Stimulated activated CD8-positive, alpha-beta memory T cell treated with anti-CD3 and anti-CD28 coated beads, Interleukin-7, amount 100 ng/mL, for 24 hours (primary cell): ENCODE measurements at regions not wholly inside any gene's neighbourhood (a gene's known extent, or its start where the extent isn't known, plus 50 kb on each side); places are given as distances from the start of the nearest gene placed in this dataset.

ENCODE experiments used
- DNase-seq: peaks from one replicate; pipeline ENCODE4 v3.0.0-alpha.2; 2020; ENCODE audit warnings: low read depth

DNA sequence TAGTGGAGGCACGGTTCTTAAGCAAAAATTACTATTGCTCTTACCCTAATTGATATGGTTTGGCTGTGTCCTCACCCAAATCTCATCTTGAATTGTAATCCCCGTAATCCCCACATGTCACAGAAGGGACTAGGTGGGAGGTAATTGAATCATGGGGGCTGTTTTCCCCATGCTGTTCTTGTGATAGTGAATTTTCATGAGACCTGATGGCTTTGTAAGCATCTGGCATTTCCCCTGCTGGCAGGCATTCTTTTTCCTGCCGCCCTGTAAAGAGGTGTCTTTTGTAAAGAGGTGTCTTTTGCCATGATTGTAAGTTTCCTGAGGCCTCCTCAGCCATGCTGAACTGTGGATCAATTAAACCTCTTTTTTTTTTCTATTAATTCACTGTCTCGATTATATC, 1691.8 kb upstream of the SLC39A10 start:
- no peak for DNase-seq

DNA sequence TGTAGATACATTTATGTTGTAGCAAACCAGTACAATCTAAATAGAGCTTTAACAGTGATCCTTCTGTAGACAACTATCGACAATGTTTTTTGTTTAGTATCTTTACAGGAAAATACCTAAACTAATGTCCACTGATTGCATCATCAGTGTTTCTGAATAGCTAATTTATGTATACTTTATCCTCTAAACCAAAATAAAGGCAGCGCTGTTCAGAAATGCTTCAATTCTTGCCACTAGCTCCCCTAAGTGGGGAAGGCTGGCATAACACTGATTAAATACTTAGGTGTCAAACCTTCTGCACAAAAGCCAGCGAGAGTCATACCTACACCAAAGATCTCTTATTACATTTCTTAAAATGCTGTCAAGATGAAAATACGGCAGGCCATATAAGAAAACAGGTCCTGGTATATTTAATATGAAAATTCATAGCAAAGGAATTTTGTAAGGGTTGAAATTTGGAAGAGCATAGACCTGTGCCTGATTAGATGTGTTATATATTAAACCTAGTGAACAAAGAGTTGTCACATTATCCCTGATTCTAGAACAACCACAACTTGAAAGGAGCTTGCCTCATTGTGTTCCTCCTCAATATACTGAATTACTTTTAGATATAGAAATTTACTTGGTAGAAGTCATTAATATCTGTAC, 1693.4 kb upstream of the SLC39A10 start:
- DNase-seq: no peak

DNA sequence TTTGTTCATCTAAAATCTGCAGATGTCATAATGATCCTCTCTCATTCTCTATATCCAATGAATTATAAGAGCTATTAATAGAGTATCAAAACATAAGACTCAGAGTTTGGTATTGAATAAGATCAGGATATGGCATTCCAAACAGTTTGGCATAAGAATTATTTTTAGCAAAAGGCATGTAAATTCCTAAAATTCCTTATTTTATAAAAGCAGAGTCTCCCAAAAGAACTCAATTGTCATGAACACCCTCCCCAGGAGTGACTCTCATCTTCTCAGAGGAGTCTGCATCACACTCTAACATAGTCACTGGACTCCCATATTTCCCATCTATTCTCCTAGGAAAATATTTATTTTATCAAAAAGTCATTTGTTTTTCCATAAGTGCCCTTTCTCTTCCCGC, 1710.2 kb upstream of the SLC39A10 start:
- no peak for DNase-seq

DNA sequence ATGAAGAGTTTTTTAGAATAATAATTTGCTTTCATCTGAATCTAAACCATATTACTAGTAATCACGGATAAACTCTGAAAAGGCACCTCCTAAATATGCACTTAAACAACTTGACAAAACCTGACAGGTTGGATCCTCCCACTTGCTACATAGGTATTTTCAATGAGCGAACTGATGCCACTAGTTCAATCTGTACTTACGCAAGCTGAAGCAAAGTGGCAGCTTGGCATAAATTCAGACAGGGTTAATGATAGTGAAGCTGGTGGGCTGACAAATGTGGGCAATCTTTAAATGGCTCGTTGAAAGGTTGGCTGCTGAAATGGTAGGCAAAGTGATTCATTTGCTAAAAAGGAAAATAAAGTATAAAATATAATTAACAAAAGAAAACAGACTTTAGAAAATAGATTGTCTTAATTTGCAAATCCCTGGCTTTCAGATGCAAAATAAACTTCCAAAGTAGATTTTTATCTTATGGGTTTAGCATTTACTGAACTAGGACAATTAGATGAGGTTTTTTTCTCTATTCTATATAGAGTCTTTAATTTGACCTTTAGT, 1713.5 kb upstream of the SLC39A10 start:
- no peak for DNase-seq

DNA sequence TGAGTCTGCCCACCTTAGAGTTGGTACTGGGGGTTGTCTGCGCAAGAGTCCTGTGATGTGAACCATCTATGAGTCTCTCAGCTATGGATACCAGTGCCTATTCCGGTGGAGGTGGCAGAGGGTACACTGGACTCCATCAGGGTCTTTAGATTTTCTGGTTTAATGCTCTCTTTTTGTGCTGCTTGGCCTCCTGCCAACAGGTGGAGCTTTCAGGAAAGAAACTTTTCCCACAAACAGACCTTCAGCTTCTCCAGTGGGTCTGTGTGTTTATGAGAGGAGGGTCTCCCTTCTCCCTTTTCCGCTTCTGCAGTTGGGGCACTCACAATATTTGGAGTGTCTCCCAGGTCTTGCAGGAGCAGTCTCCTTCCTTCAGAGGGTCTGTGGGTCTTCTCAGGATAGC, 1721.9 kb upstream of the SLC39A10 start:
- no peak for DNase-seq

DNA sequence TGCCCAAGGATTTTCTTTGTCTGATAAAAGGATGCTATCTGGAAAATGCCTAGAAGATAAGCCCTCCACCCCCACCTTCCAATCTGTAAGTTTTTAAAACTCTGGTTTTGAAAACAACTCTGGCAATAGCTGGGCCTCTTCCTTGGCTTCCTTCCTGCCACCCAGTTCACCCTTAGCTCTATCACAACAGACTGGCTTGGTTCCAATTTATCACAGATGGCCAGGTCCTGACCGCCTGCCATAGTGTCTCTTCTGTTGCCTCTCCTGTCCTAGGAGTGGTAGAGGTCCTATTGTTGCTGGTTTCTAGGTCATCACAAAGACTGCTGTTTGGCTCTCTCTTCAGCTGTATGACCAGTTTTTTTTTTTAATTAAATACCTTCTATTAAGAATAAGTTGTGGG, 1727.9 kb upstream of the SLC39A10 start:
- DNase-seq: no peak

DNA sequence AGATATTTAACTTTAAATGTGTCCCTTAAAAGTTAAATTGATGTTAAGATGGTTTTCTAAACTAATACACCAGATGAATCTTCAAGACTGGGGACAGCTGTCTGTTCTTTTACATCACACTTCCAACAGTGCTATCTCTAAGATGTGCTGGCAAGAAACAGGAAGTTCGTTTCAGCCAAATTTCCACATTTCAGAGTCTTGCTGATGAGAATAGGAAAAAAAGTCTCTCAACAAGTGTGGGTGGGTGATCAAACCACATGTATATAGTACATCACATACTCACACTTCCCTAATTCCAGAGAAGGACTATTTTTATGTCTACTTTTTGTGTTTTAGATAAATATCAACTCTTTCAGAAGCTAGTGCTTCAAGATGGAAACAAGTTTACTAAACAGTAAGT, 1712.8 kb upstream of the TMEFF2 start:
- no peak for DNase-seq

DNA sequence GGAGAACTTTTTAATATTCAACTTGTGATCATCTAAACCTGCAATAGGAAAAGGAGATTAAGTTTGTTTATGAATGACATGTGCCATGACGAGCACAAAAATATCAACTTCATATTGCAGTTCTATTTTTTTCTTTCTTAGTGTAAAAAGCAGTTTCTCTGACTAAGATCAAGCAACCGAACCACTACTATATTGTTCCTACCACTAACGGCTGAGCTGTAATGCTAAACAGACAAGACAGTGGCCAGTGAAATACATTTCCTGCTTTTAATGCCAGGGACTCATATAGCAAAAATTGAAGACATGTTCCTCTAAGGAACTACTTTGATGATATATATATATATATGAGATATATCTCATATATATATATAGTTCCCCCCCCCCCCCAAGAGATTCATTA, 1705.6 kb upstream of the TMEFF2 start:
- DNase-seq: no peak

DNA sequence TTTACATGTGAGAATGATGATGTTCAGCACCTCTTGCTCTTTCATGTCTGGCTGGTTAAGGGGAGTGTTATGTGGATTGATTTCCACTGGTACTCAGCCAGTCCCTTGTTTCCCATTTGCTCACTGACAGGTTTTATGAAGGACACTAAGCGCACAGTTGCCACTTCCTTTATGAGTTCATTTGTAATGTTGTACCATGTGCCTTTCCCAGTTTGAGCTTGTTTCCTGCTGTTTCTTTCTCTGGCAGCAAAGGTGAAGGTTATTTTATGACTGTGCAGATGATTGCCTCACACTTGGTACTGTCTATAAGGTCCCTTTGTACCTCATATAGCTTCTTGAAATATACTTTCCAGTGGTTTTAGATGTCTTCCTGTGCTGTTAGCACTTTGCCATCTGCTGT, 1700.5 kb upstream of the TMEFF2 start:
- DNase-seq: no peak

DNA sequence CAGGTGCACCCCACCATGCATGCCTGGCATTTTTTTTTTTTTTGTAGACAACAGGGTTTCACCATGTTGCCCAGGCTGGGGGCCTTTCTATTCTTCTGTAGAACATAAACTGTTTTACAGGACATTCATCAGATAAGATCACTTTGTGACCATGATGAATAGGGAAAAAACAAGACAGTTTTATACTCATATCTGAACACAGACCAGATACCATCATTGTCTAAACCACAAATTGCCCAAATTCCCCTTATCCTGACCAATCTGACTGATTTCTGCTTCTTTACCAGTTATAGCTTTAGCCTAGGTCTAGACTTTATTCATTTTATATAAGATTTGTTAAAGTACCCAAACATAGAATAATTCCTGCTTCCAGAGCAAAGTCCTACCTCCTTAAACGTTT, 1699.3 kb upstream of the TMEFF2 start:
- DNase-seq: no peak

DNA sequence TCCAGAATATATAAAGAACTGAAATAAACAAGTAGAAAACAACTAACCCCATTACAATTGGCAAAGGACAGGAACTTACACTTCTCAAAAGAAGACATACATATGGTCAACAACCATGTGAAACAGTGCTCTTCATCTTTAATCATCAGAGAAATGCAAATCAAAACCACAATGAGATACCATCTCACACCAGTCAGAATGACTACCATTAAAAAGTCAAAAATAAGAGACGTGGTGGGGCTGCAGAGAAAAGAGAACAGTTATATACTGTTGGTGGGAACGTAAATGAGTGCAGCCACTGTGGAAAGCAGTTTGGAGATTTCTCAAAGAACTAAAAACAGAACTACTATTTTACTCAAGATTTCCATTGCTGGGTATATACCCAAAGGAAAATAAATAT, 1696.3 kb upstream of the TMEFF2 start:
- no peak for DNase-seq

DNA sequence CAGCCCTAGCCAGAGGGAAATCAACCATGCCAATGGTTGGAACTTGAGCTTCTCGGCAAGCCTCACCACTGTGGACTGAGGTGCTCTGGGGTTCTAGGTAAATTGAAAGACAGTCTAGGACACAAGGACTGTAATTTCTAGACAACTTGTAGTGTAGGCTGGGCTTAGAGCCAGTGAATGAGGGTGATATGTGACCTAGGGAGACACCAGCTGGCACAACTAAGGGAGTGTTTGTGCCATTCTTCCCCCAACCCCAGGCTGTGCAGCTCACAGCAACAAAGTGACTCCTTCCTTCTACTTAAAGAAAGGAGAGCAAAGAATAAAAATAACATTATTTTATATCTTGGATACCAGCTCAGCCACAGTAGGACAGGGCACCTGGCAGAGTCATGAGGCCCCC, 1690.7 kb upstream of the TMEFF2 start:
- no peak for DNase-seq

DNA sequence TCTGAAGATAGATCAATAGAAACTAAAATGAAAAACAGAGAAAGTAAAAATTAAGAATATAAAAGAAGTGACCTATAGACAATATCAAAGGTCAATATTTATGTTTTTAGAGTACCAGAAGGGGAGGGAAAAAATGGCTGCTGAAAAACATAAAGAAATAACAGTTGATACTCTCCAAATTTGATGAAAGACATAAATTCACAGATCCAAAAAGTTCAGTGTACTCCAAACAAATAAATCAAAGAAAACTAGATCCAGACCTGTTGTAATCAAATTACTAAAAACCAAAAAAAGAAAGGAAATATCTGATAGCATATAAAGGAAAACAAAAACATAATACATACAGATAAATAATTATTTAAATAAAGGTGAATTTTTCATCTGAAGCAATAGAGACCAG, 1689.1 kb upstream of the TMEFF2 start:
- DNase-seq: no peak

DNA sequence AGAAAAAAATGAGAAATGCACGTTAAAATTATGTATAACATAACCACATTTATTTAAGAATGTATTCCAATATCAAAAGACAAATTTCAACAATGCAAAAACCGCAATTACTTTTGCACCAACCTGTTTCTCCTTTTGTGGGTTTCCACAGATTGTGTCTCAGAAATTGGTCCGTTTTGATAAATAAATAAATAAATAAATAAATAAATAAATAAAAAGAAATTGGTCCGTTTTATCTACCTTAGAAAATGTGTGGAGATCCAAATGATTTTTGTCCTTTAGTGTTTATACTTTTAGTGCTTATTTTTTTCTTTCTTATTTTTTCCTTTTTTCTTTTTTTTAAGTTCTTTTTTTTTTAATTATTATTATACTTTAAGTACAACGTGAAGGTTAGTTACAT, 1682.2 kb upstream of the TMEFF2 start:
- no peak for DNase-seq

DNA sequence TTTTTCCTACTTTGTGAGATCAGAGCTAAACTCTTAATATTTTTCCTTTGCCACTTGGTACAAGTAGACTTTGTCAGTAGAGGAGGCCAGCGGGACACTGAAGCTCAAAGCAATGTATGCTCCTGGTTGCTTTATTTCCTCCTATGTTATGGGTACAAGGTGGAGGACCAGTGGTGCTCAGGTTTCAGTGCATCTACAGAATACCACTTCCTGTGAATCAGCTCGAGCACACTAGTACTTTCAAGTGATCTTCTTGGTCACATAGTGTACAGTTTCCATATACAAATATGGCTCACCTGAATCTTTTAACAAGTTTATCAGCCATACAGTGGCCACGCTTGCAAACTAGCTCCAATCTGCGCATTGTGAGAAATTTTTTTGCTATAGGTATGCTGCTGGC, 1674.8 kb upstream of the TMEFF2 start:
- DNase-seq: no peak

DNA sequence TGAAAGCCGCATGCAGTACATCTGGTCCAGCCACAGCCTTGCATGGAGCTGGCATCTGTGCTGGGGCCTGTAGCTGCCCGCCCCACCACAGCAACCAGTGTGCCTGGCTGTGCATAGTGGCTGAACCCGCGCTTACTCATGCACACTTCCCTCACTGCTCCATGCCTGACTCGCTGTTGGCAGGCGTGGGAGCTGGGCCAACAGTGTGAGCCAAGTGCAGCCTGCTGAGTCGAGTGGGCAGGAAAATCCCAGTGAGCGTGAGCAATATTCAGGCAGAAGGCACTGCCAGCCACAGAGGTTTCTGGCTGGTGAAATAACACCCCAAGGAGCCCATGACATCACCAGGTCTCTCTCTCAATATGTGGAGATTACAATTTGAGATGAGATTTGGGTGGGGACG, 1674.1 kb upstream of the TMEFF2 start:
- DNase-seq: no peak

DNA sequence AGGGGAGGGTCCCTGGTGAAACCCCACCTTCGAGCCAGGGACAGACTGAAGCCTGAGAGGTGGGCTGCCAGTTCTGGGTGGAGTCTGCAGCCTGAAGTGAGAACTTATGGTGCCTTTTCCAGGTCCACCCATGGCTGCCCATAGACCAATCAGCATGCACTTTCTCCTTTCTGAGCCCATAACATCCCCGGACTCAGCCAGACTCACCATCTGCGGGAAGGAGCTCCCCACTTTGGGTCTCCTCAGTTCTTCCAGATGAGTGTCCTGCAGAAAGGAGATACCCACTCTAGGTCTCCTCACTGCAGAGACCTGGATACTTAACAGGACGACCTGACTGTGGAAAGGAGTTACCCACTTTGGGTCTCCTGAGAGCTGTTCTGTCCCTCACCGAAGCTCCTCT, 1673.4 kb upstream of the TMEFF2 start:
- DNase-seq: no peak

DNA sequence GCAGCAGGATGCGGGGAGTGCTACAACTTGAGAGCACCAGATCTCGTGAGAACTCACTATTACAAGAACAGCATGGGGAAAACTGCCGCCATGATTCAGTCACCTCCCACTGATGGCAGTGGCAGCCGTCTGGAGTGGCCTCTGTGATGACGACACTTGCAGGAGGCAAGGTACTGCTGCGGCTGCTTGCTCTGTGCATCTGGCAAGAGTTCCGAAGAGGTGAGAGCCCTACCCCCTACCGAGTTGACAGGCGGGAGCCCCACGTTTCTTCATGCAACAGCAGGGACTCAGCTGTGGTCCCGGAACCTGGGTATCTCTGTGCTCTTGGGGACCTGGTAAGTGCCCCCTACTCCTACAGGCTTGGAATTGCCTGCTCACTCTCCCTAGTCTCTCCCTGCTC, 1672.7 kb upstream of the TMEFF2 start:
- DNase-seq: no peak

DNA sequence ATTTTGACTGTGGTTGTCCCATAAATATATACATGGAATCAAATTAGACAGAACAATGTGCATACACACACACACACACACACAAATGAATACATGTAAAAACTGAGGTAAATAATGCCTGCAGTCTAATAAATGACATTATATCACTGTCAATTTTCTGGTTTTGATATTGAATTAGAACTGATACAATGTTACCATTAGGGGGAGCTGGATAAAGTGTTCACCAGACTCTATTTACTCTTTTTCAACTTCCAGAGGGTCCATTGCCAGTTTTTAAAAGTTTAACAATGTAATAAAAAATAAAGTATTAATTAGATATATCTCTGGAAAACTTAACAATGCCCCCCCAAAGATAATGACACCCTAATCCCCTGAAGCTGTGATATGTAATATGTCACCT, 1666.8 kb upstream of the TMEFF2 start:
- no peak for DNase-seq

DNA sequence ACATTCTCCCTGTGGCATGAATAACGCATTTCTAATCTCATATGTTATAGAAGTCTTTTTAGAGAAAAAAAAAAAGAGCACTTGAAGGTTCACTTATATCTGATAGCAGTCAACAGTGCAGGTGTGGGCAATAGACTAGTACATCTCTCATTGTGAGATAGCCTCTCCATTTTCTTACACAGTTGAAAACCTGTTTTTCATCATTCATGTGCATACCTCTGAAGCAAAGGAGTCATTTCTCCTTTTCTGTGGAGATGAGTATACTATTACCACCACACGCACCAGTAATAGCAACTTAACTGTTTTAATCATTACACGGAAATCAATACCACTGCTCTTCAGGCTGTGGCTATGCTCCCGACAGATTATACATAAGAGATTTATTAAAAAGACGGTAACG, 1653.3 kb upstream of the TMEFF2 start:
- no peak for DNase-seq

DNA sequence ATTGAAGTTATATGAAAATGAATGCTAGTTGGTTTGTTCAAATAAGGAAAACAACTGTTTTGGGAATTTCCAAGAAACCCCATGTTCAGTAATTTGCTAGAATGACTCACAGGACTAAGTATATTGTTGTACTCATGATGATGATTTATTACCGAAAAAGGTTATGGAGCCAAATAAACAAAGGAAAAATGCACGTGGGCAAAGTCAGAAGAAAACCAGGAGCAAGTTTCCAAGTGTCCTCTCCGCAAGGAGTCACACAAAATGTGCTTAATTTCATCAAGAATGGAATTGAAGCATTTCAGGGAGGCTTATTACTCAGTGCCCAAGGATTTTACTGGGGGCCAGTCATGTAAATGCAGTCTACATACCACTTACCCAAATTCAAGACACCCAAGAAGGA, 1652.4 kb upstream of the TMEFF2 start:
- no peak for DNase-seq

DNA sequence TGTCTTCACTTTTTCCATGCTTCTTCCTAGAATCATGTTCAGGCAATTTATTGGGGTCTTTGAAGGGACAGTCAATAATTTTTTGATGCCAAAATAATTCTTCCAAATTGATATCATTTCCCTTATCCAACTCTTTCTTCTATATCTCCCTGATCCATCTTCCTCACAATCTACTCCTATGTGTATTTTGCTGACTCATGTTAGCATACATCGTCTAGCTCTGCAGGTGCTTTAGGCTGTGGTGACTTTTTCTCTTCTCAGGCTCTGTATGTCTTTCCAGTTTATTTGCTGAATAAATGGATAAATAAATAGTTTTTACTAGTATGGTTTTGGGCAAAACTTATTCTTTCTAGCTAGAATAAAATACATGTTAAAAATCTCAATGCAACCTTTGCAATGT, 1650.9 kb upstream of the TMEFF2 start:
- no peak for DNase-seq

DNA sequence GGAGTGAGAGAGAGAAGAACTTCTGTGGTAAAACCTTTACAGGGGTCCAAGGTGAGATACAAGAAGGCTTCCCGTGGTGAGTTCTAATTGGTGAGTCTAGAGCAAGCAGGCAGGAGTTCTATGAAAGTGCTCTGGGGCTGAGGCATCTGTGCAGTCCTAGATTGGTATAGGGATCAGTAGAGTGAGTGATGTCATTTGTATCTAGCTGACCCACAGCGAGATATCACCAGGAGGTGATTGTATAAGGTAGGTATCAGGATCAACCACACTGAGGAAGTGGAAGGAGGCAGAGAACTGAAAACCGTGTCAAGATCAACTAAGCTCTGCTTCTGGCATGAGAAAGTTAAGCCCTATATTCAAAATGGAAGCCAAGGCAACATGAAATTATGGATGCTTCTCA, 1648.9 kb upstream of the TMEFF2 start:
- no peak for DNase-seq

DNA sequence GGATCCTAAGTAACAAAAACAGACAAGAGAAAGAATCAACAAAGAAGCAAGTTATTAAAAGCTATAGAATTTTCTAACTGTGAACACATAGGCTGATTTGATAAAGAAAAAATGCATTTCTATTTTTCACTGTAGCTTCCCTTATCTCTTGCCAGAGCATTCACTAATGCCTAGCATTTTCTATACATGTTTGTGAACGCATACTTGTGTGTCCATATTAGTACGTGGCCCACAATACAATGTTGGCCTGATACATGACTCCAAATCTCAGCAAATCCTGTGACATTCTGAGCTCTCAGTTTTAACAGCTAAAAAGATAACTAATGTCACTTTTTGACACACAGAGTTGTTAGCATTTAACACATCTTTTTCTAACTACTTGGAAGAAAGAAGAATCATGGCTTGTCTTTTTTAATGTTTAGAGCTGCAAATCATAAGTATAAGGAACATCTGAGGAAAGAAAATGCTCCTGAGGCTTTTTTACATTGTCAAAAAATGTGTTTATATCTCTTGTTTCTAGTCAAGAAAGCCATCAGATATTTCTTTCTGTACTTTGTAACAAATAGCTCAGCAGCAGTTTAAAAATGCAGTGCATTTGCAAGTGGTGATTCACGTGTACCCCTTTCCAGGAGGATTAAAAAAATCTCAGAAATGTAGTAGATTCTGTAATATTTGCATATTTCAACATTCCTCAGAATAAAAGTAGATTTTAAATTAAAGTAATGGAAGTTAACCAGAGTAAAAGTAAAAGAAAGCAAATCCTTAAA, 1646.8 kb upstream of the TMEFF2 start:
- DNase-seq: no peak
